22Rv1 (cell line): ENCODE measurements at regions not wholly inside any gene's neighbourhood (a gene's known extent, or its start where the extent isn't known, plus 50 kb on each side); places are given as distances from the start of the nearest gene placed in this dataset.

Experiments used
- ZFX ChIP-seq: fragments of 450-650 bp; IDR thresholded peaks from 2 replicates; pipeline ENCODE4 v1.6.1; 2017; ENCODE audit warnings: antibody characterized with exemption, borderline replicate concordance
- TF ChIP-seq, protein P1 (sequence below): fragments of 450-650 bp; IDR thresholded peaks from 2 replicates; pipeline ENCODE4 v1.5.1; 2017; ENCODE audit warnings: mild to moderate bottlenecking

DNA sequence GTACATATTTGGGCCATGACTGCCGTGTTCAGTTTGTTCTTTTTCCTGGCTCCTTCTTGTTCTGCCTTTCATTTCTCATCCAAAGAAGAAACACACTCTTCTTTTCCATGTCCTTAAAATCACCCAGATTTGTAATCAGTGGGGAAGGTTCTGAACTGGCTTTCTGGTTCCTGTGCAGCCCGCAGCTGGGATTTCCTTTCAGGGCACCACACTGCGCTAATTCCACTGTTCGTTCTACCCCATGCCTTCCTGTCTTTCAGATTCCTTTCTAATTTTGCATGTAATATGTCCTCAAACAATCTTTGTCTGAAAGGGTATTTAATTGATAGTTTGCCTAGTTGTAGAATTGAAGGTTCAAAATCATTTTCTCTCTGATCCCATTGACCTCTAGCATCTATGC, 94.1 kb downstream of the HS1BP3 start:
- TF ChIP-seq, protein P1, sequence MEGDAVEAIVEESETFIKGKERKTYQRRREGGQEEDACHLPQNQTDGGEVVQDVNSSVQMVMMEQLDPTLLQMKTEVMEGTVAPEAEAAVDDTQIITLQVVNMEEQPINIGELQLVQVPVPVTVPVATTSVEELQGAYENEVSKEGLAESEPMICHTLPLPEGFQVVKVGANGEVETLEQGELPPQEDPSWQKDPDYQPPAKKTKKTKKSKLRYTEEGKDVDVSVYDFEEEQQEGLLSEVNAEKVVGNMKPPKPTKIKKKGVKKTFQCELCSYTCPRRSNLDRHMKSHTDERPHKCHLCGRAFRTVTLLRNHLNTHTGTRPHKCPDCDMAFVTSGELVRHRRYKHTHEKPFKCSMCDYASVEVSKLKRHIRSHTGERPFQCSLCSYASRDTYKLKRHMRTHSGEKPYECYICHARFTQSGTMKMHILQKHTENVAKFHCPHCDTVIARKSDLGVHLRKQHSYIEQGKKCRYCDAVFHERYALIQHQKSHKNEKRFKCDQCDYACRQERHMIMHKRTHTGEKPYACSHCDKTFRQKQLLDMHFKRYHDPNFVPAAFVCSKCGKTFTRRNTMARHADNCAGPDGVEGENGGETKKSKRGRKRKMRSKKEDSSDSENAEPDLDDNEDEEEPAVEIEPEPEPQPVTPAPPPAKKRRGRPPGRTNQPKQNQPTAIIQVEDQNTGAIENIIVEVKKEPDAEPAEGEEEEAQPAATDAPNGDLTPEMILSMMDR, result no peak
- no peak for TF ChIP-seq ZFX
